Right lung (tissue), 2 donors: ENCODE measurements at regions not wholly inside any gene's neighbourhood (a gene's known extent, or its start where the extent isn't known, plus 50 kb on each side); places are given as distances from the start of the nearest gene placed in this dataset.
A peak's percentile ranks its signal among the peaks of the same experiment; 100 is the strongest.
"Not testable (repeated sequence)": the region's sequence is repeated elsewhere in the genome, so short reads cannot be mapped to it uniquely, and the experiment has no call there.

Experiments used
- DNase-seq, 2 donors: peaks; one replicate each; pipeline ENCODE4 v3.0.0-alpha.2; 2013

DNA sequence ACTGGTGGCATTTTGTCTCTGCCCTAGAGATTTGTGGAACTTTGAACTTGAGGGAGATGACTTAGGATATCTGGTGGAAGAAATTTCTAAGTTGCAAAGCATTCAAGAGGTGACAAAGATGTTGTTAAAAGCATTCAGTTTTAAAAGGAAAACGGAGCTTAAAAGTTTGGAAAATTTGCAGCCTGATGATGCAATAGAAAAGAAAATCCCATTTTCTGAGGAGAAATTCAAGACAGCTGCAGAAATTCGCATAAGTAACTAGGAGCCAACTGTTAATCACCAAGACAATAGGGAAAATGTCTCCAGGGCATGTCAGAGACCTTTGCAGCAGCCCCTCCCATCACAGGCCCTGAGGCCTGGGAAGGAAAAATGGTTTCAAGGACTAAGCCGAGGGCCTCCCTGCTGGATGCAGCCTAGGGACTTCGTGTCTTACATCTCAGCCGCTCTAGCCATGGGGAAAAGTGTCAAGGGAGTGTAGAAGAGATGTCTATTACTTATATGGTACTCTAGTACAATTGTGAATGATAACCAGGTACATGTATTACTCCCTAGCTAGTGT is 663.0 kb upstream of the CBLB start:
- DNase-seq, result not testable (repeated sequence)

DNA sequence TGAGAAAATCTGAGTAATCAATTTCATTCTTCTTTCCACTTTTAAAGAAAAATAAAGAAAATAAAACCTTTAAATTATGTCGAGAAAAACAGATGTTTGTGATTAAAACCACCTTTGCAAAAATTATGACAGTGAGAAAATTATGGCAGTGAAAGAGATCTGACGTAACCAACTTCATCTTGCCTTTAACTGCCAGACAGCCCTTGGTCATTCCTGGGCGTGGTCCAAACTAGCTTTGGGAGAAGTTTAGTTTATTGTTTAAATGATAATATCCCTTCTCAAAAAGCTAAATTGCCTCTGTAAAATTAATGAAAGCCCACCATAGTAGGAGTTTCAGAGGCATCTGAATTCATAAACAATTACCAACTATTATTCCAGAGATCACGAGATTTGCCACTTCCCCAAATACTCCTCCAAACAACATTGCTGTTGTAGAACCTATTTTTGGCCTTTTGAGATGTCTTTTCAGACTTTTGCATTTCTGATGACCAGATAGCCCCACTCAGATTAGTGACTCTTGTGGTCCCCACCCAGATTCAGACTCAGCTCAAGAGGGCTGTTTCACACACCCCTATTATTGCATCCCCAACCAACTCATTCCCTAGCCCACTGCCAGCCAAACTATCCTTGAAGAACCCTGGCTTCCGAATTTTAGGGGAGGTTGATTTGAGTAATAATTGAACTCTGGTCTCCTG is 664.4 kb upstream of the CBLB start:
- DNase-seq, result peak; percentile 6 to 10

DNA sequence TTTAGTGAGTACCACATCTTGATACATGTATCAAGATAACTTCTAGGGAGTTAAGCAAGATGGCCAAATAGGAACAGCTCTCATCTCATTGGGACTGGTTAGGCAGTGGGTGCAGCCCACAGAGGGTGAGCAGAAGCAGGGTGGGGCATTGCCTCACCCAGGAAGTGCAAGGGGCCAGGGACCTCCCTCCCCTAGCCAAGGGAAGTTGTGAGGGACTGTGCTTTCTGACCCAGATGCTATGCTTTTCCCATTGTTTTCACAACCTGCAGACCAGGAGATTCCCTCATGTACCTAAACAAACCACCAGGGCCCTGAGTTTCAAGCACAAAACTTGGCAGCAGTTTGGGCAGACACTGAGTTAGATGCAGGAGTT is 665.0 kb upstream of the CBLB start:
- DNase-seq, result no peak

- no peak for DNase-seq
Observed at GRCh38 chr3:106534206-106534605, 665.4 kb upstream of the CBLB start.

DNA sequence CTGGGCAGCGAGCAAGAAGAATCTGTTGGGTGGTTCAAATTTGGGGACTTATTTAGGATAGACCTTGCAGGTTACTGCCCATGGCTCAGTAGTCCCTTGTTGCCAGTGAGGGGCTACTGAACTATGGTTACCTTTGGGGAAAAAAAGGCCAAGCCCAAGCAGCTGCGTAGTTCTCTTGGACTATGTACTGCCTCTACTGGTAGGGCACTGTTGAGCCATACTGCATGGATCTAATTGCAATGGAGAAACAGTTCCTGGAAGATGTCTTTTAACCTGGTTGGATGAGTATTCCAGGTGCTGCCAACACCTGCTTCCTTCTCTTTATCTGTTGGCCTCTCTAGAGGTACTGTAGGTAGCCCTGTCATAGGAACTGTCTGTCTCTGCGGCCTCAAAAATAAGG is 671.9 kb upstream of the CBLB start:
- DNase-seq, result no peak

DNA sequence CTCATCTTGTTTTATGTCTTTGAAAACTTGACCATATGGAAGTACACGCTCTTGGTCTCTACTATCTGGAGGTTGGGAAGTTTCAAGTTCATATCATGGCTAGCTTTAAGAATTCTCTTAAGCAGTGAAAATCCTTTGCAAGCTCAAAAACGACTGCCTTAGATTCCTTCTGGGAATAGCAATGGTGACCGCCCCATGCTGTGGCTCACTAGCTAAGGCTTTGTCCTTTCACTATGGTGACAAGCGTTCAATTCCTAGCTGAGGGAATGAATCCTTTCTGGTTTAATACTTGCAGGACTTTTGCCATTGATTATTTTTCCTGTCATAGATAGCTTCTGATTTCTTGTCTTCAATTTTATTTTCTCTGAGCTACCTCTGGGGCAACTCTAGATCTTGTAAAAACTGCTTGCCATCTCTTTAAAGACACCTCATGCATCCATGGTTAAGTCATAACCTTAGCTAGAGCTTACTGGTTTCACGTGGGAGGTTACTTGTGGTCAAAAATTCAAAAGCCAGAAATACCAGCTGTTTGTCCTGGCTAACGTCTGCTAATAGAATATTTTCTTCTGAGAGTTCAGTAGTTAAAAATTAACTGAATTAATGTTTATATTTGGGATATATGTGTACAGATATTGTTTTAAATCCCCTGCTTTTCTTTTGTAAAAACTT is 673.4 kb upstream of the CBLB start:
- DNase-seq, result no peak

DNA sequence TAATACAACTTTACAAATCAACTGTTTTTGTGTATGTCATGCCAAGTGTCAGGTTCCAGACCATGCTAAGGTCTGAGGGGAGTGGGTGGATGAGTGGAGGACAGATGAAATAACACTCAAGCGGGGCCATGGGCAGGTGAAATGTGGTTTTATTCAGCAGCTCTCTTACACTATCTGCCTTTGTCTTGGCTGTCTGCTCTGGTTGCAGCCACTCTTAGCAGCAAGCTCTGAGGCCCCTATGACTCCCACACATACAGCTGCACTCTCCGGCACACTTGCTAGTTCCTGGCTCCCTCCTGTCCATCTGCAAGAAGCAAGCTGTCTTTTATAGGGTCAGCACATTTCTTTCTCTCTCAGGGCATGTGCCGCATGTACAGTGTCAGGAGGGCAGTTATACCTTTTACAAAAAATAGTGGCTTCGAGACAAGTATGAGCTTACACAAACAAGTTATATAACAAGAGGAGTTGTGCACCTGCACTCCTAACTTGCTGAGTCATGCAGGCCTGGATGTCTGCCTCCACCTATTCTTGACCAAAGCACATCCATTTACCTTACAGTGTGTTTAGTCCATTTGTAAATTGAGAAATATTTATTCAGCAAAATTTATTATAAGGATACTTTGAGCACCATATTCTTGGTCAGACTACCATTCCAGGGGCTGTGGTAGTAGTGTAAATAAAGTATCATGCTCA is 683.7 kb upstream of the CBLB start:
- DNase-seq, result no peak

DNA sequence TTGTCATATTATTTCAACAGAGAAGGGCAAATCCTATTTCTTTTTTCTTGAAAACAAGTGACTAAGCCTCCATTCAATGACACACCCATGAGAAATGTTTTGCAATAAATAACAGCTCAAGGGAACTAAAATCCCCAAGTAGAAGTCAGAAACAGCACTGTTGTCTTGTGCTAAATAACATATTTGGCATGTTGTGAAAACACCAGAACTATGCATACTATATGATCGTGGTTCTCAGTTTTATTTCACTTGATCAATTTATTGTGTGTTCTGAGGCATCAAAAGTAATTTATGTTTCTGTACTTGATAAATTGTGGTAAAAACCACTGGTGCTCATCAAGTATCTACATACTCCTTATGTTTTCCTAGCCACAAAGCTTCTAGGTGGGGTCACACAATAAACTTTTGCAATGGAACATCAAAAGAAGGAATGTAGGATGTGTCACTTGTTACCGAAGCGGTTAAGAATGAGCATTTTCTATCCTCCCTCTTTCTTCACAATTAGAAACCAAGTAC is 691.7 kb upstream of the CBLB start:
- DNase-seq, result no peak

DNA sequence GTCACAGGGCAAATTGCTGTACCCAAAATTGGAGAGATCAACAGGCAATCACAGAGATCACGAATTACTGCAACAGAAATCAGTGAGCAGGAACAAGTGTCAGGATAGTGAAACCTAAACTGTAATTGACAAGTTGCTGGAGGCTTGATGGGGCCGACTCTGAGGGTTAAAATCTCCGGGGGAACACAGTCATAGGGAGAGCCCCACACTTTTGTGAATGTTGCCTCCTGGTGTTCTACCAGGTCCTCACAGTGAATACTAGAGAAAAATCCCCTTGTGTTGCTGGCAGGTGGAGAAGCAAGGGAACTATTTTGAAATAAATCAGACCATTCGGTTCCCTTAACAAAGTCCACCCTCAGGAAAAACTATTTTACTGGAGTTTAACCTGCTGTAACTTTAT is 697.5 kb upstream of the CBLB start:
- DNase-seq, result no peak

GRCh38 chr3:106570426-106570825 is 701.6 kb upstream of the CBLB start:
- no peak for DNase-seq

DNA sequence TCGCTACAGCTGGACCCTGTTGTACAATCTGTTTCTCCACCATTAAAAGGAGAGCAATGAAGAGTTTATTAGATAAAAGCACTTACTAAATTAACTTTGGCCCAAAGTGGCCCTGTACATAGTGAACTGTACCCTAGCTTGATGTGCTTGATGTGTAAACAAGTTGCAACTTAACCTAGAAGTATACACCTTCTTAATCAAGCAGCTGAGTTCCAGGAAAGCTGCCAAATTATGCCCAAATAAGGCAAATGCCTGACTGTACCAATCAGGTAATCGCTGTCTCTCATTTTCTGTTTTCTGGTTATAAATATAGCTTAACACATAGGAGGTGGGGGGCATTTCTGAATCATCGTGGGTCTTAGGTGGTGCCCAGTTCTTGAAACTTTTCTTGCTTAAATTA is 704.8 kb upstream of the CBLB start:
- DNase-seq, result no peak

DNA sequence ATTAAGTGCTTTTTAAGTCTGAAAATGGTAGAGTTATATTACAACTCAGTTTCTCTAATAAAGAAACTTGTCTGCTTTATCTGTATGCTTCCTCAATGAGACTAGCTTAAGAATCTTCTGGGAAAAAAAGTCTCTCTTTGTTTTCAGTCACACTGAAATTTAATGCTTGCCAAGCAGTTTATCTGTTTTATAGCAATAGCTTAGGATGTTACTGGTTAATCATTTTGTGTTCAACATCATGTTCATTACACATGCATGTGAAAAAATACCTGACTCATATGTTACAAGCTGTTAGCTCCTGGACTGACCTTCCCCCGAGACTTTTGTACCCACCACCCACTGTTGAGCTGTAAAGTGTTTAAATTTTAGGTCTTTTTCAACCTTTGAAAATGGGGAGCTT is 706.2 kb upstream of the CBLB start:
- no peak for DNase-seq

GRCh38 chr3:106577241-106577640 is 708.4 kb upstream of the CBLB start:
- no peak for DNase-seq

DNA sequence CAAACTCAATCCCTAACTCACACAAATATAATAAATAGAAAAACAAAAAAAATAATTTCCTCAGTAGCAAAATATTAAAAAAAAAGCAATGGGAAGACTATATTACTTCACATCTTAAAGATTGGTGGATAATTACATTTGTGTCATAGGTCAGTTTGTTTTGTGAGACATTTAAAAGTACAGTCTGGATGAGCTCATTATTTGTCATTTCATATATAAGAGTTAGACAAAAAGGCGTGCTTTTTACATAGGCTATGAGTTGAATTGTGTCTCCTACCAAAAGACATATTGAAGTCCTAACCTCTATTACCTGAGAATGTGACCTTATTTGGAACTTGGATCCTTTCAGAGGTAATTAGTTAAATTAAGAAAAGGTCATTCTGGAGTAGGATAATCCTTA is 710.1 kb upstream of the CBLB start:
- DNase-seq, result no peak

GRCh38 chr3:106582151-106582550 is 713.3 kb upstream of the CBLB start:
- no peak for DNase-seq

DNA sequence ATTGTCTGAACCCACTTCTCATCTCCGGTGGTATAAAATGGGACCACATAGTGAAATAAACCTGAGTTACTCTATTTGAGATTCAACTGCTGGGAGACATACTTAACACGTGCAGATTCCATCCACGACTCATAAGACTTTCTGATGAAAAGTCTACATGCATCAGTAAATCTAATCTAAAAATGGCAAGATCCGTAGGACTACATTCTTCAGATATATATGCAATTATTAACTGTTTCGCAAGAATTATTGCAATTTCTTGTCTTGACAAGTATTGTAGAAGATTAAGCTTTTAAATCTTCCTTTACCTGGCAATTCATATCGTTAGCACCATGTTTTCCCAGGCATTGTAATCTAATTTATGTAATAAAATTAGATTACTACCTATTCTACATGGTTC is 718.7 kb upstream of the CBLB start:
- no peak for DNase-seq

- DNase-seq, result no peak
Observed at GRCh38 chr3:106588739-106589138, 719.9 kb upstream of the CBLB start.

- DNase-seq, result no peak
Observed at GRCh38 chr3:106589311-106589942, 720.6 kb upstream of the CBLB start.

DNA sequence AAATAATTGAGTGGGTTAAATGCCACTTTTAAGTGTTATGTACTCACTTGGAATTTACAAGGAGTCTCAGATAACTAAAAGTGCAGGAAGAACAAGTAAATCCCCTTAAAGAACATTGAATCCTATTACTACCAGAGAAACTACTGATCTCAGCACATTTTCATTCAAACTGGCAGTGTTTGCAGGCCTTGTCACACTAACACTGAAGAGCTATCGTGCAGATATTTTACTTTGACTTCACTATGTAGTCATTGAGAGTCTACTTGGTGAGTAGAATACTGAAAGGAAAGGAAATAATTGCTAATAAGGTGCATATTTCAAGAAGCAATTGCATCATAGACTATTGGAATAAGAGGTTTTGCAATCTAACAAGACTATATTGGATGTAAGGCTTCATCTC is 721.4 kb upstream of the CBLB start:
- DNase-seq, result peak; percentile 24 to 25

- DNase-seq, result no peak
Observed at GRCh38 chr3:106593381-106593780, 724.6 kb upstream of the CBLB start.

DNA sequence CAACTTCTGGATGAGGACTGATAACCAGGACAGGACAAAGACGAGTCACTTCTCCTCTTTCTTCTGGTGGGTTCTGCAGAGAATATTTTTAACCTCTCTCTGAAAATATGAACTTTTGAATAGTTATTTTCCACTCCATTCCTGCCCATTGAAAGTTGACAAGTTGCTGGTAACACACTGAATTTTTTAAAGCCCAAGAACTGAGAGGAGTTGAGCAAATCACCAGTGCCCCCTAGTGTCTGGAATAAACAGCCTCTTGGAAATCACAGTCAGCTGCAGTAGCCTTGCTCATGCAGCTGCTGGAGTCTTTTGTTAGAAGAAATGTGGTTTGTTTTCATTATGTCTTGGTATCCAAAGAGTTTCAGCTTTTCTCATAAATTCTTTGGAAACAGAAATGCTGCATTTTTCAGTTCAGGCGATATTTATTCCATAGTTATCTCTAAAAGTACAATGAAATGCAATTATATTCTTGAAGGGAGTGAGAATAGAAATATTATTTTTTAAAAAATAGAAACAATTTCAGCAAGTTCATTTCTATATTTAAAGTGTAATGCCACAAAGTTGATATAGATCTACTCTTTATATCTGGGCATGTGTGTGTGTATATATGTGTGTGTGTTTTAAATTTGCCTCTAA is 741.0 kb upstream of the CBLB start:
- DNase-seq, result peak; percentile 88 to 92
